Naive thymus-derived CD4-positive, alpha-beta T cell (primary cell): ENCODE measurements at regions not wholly inside any gene's neighbourhood (a gene's known extent, or its start where the extent isn't known, plus 50 kb on each side); places are given as distances from the start of the nearest gene placed in this dataset.

Experiments used
- ATAC-seq: fragments of 150-1000 bp; cut with Tn5 transposase; 2 replicates; pipeline ENCODE4 v1.10.0; 2021; ENCODE audit warnings: mild to moderate bottlenecking, moderate library complexity
- CTCF ChIA-PET: fragments of 350-600 bp; sonication (Branson Sonifier 250); formaldehyde crosslinking; loops from one replicate; lab custom pipeline; 2021; ENCODE audit warnings: antibody characterized with exemption; lab: Charles Lee
- POLR2A ChIA-PET: fragments of 350-600 bp; sonication (Branson Sonifier 250); formaldehyde crosslinking; loops from one replicate; lab custom pipeline; 2021; ENCODE audit warnings: antibody characterized with exemption, inconsistent platforms; lab: Charles Lee
- DNase-seq, 9 donors: peaks; one replicate each; pipeline versions ENCODE4 v3.0.0 to v3.0.0-alpha.2; 2020 to 2022; ENCODE audit warnings: mixed read lengths in 1 of 9
- H3K27ac ChIP-seq: one replicate; pipeline ENCODE4 v1.7.0; 2013; ENCODE audit warnings: mild to moderate bottlenecking, low read depth, low read length, moderate library complexity
- H3K27me3 ChIP-seq, 2 donors: one replicate each; pipeline ENCODE4 v1.7.0; 2013; ENCODE audit warnings: low read length in 2 of 2, mild to moderate bottlenecking in 2 of 2, moderate library complexity in 2 of 2; ENCODE audit not compliant: control insufficient read depth in 2 of 2, insufficient read depth in 2 of 2
- H3K36me3 ChIP-seq, 3 experiments: 1 replicate in 2 of 3; 2 replicates in 1 of 3; pipeline ENCODE4 v1.7.0; 2013; ENCODE audit warnings: low read length in 3 of 3, mild to moderate bottlenecking in 3 of 3, moderate library complexity in 1 of 3; ENCODE audit not compliant: insufficient read depth in 3 of 3, control insufficient read depth in 2 of 3
- H3K4me1 ChIP-seq, 2 donors: one replicate each; pipeline ENCODE4 v1.7.0; 2013; ENCODE audit warnings: low read length in 2 of 2, mild to moderate bottlenecking in 2 of 2, moderate library complexity in 1 of 2; ENCODE audit not compliant: control insufficient read depth in 2 of 2, insufficient read depth in 2 of 2
- H3K4me3 ChIP-seq: 2 replicates; pipeline ENCODE4 v1.7.0; 2013; ENCODE audit warnings: mild to moderate bottlenecking, low read length
- H3K9me3 ChIP-seq, 3 experiments: 1 replicate in 2 of 3; 2 replicates in 1 of 3; pipeline ENCODE4 v1.7.0; 2013; ENCODE audit warnings: low read length in 3 of 3; ENCODE audit not compliant: control insufficient read depth in 2 of 3
- H3K27ac Mint-ChIP-seq, 9 donors: one replicate each; pipeline ENCODE4 v1.8.0; 2020 to 2022; ENCODE audit warnings: mixed read lengths in 9 of 9, mild to moderate bottlenecking in 8 of 9, moderate library complexity in 5 of 9, inconsistent platforms in 2 of 9
- H3K27me3 Mint-ChIP-seq, 5 donors: one replicate each; pipeline ENCODE4 v1.8.0; 2021 to 2022; ENCODE audit warnings: mixed read lengths in 5 of 5, mild to moderate bottlenecking in 1 of 5
- H3K36me3 Mint-ChIP-seq, 5 donors: one replicate each; pipeline ENCODE4 v1.8.0; 2020 to 2022; ENCODE audit warnings: mixed read lengths in 5 of 5, mild to moderate bottlenecking in 3 of 5, inconsistent platforms in 1 of 5
- H3K4me1 Mint-ChIP-seq, 7 donors: one replicate each; pipeline ENCODE4 v1.8.0; 2020 to 2022; ENCODE audit warnings: mixed read lengths in 7 of 7, mild to moderate bottlenecking in 3 of 7, inconsistent platforms in 1 of 7
- H3K4me3 Mint-ChIP-seq, 10 donors: one replicate each; pipeline ENCODE4 v1.8.0; 2020 to 2022; ENCODE audit warnings: mild to moderate bottlenecking in 10 of 10, mixed read lengths in 10 of 10, moderate library complexity in 6 of 10, inconsistent platforms in 2 of 10
- H3K9me3 Mint-ChIP-seq, 11 donors: one replicate each; pipeline ENCODE4 v1.8.0; 2020 to 2022; ENCODE audit warnings: mixed read lengths in 11 of 11, mild to moderate bottlenecking in 4 of 11, inconsistent platforms in 1 of 11, moderate library complexity in 1 of 11
- intact Hi-C, 2 donors: fragments of 100-400 bp; cut with micrococcal nuclease; formaldehyde crosslinking; loops; one replicate each; pipeline ENCODE4 v1.15.1; 2023

- ChIA-PET CTCF (no interaction called here), POLR2A (no interaction called here)
- Mint-ChIP-seq H3K9me3 (peaks cover 0 to 4% (median 0%) of the 10 kb centered on the region in 11 donors), H3K27ac (no peak overlapping the region), H3K4me1 (no peaks in the 10 kb centered on the region), H3K4me3 (no peak overlapping the region), H3K36me3 (no peaks in the 10 kb centered on the region), H3K27me3 (no peaks in the 10 kb centered on the region)
- intact Hi-C loops = no loop called here
- ATAC-seq = no peak
- DNase-seq = no peak
- no peak overlapping the region for H3K27ac ChIP-seq
- no peak overlapping the region for H3K4me3 ChIP-seq
- H3K4me1 ChIP-seq = no peaks in the 10 kb centered on the region
- no peaks in the 10 kb centered on the region for H3K9me3 ChIP-seq
- H3K36me3 ChIP-seq = no peaks in the 10 kb centered on the region
- H3K27me3 ChIP-seq = no peaks in the 10 kb centered on the region
These were observed 861.0 kb downstream of the RPS29 start for GRCh38 chr14:48725051-48725734.

GRCh38 chr14:48723841-48724495 is 862.2 kb downstream of the RPS29 start:
- no peak for DNase-seq
- no peaks in the 10 kb centered on the region for H3K4me1 ChIP-seq
- H3K9me3 ChIP-seq = no peaks in the 10 kb centered on the region
- POLR2A ChIA-PET = no interaction called here
- Mint-ChIP-seq H3K4me1 (no peaks in the 10 kb centered on the region), H3K9me3 (peaks cover 0 to 11% (median 0%) of the 10 kb centered on the region in 11 donors), H3K27me3 (no peaks in the 10 kb centered on the region), H3K27ac (no peak overlapping the region), H3K36me3 (no peaks in the 10 kb centered on the region), H3K4me3 (no peak overlapping the region)
- intact Hi-C loops = no loop called here
- H3K27me3 ChIP-seq = no peaks in the 10 kb centered on the region
- no peak for ATAC-seq
- CTCF ChIA-PET = no interaction called here
- H3K36me3 ChIP-seq = no peaks in the 10 kb centered on the region
- no peak overlapping the region for H3K4me3 ChIP-seq
- H3K27ac ChIP-seq = no peak overlapping the region

- ATAC-seq (no peak), DNase-seq (no peak)
- intact Hi-C loops = no loop called here
- Histone ChIP-seq H3K36me3 (no peaks in the 10 kb centered on the region), H3K4me3 (no peak overlapping the region), H3K27me3 (no peaks in the 10 kb centered on the region), H3K27ac (no peak overlapping the region), H3K9me3 (no peaks in the 10 kb centered on the region), H3K4me1 (no peaks in the 10 kb centered on the region)
- Mint-ChIP-seq H3K9me3 (peaks cover 0 to 7% (median 0%) of the 10 kb centered on the region in 11 donors), H3K27me3 (no peaks in the 10 kb centered on the region), H3K4me3 (no peak overlapping the region), H3K27ac (no peak overlapping the region), H3K36me3 (no peaks in the 10 kb centered on the region), H3K4me1 (no peaks in the 10 kb centered on the region)
- CTCF ChIA-PET = no interaction called here
- POLR2A ChIA-PET = no interaction called here
These were observed 871.8 kb downstream of the RPS29 start for GRCh38 chr14:48714366-48714765.

- intact Hi-C loops = no loop called here
- ATAC-seq (no peak), DNase-seq (no peak)
- Mint-ChIP-seq H3K4me3 (no peak overlapping the region), H3K27ac (no peak overlapping the region), H3K9me3 (peaks cover 0 to 5% (median 0%) of the 10 kb centered on the region in 11 donors), H3K27me3 (no peaks in the 10 kb centered on the region), H3K4me1 (no peaks in the 10 kb centered on the region), H3K36me3 (no peaks in the 10 kb centered on the region)
- Histone ChIP-seq H3K27ac (no peak overlapping the region), H3K4me3 (no peak overlapping the region), H3K36me3 (no peaks in the 10 kb centered on the region), H3K27me3 (no peaks in the 10 kb centered on the region), H3K9me3 (no peaks in the 10 kb centered on the region), H3K4me1 (no peaks in the 10 kb centered on the region)
- CTCF ChIA-PET = no interaction called here
- POLR2A ChIA-PET = no interaction called here
These were observed 876.0 kb downstream of the RPS29 start for GRCh38 chr14:48710133-48710532.

GRCh38 chr14:48709277-48709785 is 876.8 kb downstream of the RPS29 start:
- Histone ChIP-seq H3K9me3 (no peaks in the 10 kb centered on the region), H3K36me3 (no peaks in the 10 kb centered on the region), H3K27me3 (no peaks in the 10 kb centered on the region), H3K4me3 (no peak overlapping the region), H3K27ac (no peak overlapping the region), H3K4me1 (no peaks in the 10 kb centered on the region)
- intact Hi-C loops = no loop called here
- Mint-ChIP-seq H3K36me3 (no peaks in the 10 kb centered on the region), H3K27me3 (no peaks in the 10 kb centered on the region), H3K4me3 (no peak overlapping the region), H3K27ac (no peak overlapping the region), H3K4me1 (no peaks in the 10 kb centered on the region), H3K9me3 (peaks cover 0 to 5% (median 0%) of the 10 kb centered on the region in 11 donors)
- DNase-seq (no peak), ATAC-seq (no peak)
- POLR2A ChIA-PET = no interaction called here
- CTCF ChIA-PET = no interaction called here

- no peaks in the 10 kb centered on the region for H3K36me3 ChIP-seq
- no peaks in the 10 kb centered on the region for H3K27me3 ChIP-seq
- Mint-ChIP-seq H3K9me3 (peaks cover 0 to 10% (median 4%) of the 10 kb centered on the region in 11 donors), H3K4me3 (no peak overlapping the region), H3K36me3 (no peaks in the 10 kb centered on the region), H3K4me1 (no peaks in the 10 kb centered on the region), H3K27ac (no peak overlapping the region), H3K27me3 (no peaks in the 10 kb centered on the region)
- H3K9me3 ChIP-seq = no peaks in the 10 kb centered on the region
- H3K27ac ChIP-seq = no peak overlapping the region
- POLR2A ChIA-PET = no interaction called here
- no peak overlapping the region for H3K4me3 ChIP-seq
- DNase-seq (no peak), ATAC-seq (no peak)
- intact Hi-C loops = no loop called here
- no peaks in the 10 kb centered on the region for H3K4me1 ChIP-seq
- CTCF ChIA-PET = no interaction called here
These were observed 881.5 kb downstream of the RPS29 start for GRCh38 chr14:48704639-48705038.
